GM21786 (cell line): ENCODE measurements at regions not wholly inside any gene's neighbourhood (a gene's known extent, or its start where the extent isn't known, plus 50 kb on each side); places are given as distances from the start of the nearest gene placed in this dataset.

ENCODE experiments used
- ATAC-seq: cut with Tn5 transposase; IDR thresholded peaks from one replicate; pipeline ENCODE4 v1.9.1; 2021; ENCODE audit not compliant: unreplicated experiment

- ATAC-seq: no peak
Measured at GRCh38 chr14:66065188-66065587, 421.0 kb upstream of the CCDC196 start.

DNA sequence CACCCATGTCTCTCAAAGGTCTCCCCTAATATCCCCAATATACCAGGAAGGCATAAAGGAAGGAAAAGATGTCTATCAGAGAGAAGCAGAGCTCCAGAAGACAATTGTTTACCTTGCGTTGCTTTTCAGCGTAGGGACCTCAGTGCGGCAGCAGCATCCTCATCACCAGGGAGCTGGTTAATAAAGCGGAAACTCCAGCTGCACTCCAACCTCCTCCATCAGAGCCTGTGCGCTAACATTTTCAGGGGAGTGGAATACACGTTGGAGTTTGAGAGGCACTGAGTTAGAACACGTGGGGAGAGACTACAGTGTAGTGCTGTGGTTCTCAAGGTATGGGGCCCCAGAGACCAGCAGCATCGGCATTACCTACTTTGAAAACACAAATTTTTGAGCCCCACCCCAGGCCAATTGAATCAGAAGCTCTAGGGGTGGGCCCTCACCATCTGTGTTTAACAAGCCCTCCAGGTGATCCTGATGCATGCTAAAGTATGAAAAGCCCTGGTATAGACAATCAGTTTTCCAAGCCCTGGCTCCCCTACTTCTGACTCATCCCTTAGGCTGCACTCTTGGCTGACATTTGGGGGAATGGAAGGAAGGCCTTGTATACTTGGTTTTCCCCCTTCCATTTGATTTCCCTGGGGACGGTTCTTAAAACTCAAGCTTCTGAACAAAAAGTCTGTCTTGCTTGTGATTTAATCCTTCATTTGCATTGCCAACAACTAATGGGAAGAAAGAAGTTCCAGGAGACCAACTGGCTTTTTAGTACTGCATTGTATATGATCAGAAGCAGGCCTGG, 419.0 kb upstream of the CCDC196 start:
- ATAC-seq: no peak

DNA sequence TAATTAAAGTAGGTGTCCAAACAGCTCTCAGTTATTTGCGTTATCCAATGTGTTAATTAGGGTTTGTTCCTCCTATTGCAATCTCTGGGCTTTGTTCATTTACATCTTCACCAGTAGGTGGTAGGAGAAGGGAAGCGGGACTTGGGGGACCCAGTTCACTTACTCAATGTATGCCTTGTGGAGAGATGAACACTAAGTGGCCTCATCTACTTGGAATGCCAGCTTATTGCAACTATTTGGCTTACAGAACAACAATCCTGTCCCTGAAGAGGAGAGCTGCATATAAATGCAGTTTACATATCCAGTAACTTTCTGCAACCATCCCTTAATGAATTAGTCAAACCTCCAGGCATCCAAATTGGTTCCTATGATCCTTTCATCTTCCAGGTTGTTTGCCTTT, 417.1 kb upstream of the CCDC196 start:
- no peak for ATAC-seq

- no peak for ATAC-seq
Measured at GRCh38 chr14:66069830-66070541, 416.2 kb upstream of the CCDC196 start.

DNA sequence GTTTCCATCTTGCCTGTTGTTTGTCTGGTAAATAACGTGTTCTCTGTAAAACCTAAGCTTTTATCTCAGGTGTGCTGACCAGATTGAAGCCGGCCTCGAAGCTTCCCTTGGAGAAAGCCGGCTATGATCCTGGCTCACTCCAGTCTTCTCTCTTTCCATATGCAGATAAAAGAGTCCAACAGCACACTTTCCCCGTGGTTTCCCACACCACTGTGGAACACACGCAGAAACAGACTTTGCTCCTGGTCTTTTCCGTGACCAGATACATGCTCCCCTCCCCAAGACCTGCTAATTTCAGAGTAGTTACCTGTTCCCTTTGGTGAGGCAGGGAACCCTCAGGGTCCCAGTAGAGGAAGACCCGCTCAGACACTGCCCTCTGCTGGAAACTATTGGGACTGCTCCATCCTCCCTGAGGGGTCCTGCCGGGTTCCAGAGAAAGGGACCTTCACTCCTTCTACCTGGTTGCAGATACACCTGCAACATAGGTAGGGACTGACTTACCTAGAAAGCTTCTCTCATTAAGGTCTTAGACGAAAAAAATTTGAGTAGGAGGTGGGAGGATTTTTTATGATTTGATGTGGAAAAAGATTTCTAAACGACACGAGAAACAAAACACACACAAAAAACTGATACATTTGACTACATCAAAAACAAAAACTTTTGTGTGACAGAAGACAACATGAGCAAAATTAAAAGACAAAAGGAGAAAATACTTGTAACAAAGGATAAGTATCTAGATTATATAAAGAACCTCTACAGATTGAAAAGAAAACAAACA, 415.4 kb upstream of the CCDC196 start:
- ATAC-seq: no peak

DNA sequence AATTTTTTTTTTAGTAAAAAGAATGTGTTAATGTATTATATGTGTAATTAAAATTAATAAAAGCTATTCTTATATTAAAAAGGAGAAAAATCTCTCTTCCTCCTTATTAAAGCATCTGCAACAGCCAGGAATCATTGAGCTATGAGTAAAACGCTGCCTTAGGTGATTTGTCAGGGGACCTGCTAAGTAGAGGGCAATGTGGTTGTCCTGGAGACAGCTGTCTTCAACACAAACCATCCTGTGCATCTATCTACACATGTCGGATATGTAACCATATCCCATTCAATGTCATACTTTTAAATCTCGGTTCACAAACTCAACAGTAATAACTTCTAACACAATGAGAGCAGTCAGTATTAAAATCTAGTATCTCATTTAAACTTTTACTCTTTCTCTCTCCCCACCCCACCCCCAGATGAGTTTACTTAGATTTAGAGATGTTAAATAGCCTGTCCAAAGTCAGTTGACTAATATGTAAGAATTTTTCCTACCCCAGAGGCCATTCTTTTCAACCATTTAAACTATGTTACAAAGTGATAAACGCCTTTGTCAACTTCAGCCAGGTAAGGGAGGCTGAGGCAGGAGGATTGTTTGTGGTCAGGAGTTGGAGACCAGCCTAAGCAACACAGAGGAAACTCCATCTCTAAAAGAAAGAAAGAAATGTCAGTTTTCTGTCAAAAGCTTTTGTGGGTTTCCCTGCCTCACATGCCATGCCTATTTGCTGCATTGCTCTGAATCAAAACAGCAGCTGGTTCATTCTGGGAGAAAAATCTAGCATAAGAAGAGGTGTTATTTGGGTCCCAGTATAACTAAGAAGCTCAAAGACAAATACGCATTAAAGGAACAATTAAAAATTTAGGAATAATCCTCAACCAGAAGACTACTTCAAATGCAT, 413.7 kb upstream of the CCDC196 start:
- no peak for ATAC-seq

DNA sequence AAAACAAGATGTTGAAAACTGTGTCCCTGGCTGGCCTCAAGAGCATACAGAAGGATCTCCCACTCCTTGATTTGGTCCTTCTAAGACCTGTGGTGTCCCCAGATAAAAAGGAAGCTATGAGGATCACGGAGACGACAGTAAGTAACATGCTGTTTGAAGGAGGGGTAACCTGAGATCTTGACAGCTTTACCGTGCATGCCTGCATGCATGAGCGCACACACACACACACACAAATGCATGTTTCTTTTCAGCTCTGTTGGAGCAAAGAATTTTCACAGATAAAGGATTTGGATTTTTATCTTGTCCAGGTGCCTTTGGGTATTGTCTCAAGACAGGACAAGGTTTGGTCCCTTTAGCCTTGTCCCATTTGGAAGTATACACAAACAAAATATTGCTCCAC, 411.6 kb upstream of the CCDC196 start:
- no peak for ATAC-seq

GRCh38 chr14:66076176-66076575, 410.0 kb upstream of the CCDC196 start:
- ATAC-seq: no peak

DNA sequence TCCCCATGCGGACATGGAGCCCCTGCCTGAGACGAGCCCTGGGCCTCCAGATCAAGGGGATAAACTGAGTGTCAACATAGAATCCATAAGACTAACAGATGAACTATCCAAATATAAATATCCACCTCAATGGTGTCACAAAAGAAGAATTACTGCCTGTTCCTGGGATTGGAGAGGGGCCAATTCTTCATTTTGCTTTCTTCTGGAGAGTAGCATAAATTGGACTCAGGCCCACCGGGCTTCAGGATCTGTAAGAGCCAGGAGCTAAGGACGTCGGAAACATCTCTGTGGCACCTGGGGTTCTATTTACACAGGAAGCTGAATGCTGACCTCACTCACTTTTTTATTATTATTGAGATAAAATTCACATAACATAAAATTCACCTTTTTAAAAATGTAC, 408.2 kb upstream of the CCDC196 start:
- ATAC-seq: no peak

DNA sequence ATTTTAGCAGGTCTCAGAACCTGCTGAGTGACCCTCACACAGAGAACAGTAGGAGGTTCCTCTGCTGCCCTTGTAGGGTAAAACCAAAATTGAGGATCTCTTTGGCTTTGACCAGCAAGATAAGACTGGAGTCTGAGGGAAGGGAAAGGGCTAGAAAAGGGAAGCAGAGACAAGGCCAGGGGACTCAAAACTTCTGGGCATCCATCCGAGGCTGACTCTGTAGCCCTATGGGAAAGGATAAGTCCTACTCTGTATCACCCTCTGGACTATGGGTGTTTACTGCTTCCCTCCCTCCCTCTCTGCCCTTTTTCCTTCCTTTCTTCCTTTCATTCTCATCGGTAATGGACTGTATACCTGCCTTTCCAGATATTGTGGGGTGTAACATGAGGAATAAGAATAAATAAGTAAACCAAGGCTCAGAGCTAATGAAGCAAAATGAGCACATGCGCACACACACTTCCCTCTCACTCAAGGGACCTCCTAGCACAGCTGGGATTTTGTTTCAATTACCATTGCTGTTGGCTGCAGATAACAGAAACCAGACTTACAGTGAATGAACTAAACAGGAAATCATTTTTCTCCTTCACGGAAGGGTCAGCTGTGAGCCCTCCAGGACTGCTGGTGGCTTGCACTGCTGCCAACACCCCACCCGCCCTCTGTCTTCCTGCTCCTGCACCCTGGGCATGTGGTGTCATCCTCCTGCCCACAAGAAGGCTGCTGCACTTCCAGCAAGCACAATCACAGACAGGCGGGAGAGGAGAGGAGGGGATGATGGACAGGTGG, 404.4 kb upstream of the CCDC196 start:
- no peak for ATAC-seq

DNA sequence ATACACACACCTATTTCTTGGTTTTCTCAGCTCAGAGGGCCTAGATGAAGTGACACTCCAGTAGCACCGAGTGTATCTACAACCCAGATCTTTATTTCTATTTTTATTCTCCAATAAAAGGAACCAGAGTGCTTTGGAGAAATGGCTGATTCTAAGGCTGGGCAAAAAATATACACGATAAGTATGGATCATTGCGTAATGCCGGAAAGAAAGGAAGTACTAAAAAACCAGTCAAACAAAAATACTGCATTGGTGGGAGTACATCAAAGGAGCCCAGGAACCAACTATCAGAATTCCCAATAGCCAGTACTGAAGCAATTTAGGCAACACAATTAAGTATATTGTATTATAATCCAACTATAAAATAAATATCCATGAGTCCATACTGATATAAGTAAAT, 400.9 kb upstream of the CCDC196 start:
- ATAC-seq: no peak

DNA sequence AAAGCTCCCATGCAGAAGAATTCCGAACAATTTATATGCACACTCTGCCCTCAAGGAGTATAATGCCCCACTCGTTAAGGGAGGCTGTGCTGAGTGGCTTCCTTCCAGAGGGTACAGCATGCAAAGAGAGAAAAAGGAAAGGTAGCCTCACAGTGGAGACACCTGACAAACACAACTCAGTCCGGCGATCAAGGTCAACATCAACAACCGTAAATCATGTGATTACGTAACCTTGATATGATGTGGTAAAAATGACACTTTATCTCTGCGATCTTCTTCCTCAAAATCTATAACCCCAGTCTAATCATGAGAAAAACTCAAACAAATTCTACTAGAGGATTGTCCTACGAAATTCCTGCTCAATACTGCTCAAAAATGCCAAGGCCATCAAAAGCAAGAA, 400.5 kb upstream of the CCDC196 start:
- ATAC-seq: no peak

DNA sequence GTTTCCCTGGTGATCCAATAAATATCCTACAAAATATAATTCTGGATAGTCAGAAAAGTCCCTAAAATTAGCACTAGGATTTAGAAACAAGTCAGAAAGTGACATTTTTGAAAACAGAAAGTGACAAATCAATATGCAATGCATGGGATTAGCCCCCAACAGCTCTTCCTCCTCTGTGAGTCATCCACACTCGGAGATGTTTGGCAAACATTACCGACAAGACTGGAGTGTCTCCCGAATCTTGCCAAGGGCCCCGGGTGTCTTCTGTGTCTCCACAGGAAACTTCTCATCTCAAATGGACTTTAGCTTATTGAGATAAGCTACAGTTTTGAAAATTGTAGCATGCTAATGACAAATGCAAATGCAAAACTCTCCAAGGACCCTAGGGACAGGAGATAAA, 398.9 kb upstream of the CCDC196 start:
- ATAC-seq: no peak

GRCh38 chr14:66088656-66089055, 397.5 kb upstream of the CCDC196 start:
- no peak for ATAC-seq

DNA sequence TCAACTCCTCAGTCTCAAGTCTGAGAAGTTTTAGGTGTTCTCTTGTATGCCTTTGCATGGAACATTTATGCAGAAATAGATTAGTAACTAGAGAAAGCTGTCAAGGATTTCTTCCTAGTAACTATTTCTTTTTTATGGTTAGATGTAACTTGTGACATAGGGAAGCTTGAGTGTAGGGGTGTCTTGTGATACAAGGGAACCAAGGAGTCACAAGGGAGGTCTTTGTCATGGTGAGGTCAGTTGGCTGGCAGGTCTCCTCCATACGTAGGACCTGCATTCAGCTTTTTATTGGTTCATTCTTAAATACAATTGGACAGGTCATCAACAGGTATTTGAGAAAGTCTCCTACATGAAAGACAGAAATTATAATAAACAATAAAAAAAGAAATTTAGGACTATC, 394.0 kb upstream of the CCDC196 start:
- no peak for ATAC-seq

DNA sequence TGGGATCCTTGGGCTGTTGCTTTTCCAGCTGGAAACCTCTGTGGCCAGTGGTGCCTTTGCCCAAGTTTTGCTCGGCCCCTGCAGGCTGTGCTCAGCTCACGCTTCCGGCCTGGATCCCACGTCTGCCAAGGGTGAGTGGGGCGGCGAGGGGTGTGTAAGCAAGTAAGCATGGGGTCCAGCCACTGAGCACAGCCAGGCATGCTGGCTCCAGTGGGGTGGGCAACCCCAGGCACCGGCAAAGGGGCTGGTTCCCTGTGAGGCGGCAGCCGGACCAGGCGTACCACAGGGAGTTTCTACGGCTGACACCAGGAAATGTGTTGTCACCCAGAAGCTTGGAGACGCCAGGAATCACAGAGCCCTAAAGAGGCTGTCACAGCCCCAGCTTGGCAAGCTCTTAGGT, 393.4 kb upstream of the CCDC196 start:
- no peak for ATAC-seq

DNA sequence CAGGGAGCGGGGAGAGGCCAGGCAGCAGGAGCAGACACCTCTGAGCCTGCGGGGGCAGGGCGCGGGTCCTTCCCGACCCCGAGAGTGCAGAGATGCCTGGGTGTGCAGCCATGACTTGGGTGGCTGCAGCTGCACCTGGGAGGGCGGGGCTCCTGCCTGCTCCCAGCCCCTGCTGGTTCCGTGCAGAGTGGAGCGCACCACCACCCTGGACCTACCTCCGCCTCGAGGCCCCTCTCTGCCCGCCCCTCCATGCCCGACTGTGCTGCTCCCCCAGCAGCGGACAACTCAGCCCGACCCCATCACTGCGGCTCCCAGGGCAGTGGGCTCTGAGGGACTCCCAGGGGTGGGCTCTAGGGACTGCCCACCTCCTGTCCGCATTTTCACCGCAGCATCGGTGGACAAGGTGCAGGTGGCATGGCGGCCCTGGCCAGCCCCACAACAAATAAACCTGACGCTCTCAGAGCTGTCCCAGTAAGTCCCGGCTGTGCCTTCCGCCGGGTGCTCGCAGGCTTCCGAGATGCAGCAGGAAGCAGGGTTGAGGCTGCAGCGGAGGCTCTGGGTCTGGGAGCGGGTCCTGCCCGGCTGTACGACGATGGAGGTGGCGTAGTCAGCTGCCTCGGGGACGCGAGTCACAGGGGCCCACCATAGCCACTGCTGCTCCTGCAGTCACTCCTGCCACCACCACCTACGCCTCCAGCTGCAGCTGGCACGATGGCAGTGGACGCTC, 392.0 kb upstream of the CCDC196 start:
- no peak for ATAC-seq

GRCh38 chr14:66099451-66099850, 386.7 kb upstream of the CCDC196 start:
- no peak for ATAC-seq

DNA sequence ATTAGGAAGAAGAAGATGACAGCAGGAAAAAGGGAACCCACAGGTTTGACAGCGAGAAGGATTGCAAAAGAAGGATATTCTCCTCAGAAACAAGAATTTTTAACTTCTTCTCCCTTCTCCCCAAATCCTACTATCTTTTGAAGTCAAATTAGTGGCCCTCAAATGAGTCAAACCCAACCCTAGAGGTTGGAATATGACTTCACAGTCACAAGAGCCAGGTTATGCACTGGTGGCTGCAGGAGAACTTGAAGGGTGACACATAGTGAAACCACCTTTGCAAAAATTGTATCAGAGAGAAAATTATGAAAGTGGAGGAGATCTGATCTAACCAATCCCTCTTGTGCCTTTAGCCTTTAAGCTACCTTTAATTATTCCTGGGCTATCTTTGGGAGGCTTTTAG, 386.2 kb upstream of the CCDC196 start:
- ATAC-seq: no peak
